Skin of body (tissue), 1 donor: ENCODE measurements at regions not wholly inside any gene's neighbourhood (a gene's known extent, or its start where the extent isn't known, plus 50 kb on each side); places are given as distances from the start of the nearest gene placed in this dataset.

ENCODE experiments used
- DNase-seq: peaks from one replicate; lab custom pipeline; 2025; lab: John Stamatoyannopoulos, UW

DNA sequence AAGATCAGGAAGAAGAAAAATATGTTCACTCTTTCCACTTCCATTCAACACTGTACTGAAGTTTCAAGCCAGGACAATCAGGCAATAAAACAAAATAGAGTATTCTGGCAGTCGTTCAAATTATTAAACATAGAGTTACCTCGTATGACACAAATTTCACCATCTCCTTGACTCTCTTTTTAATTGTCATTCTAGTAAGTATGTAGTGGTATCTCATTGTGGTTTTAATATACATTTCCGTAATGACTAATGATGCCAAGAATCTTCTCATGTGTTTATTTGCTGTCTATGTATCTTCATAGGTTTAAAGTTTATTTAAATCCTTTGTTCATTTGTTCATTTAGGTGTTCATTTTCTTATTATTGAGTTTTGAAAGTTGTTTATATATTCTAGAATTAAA, 352.2 kb downstream of the IDS start:
- no peak for DNase-seq

DNA sequence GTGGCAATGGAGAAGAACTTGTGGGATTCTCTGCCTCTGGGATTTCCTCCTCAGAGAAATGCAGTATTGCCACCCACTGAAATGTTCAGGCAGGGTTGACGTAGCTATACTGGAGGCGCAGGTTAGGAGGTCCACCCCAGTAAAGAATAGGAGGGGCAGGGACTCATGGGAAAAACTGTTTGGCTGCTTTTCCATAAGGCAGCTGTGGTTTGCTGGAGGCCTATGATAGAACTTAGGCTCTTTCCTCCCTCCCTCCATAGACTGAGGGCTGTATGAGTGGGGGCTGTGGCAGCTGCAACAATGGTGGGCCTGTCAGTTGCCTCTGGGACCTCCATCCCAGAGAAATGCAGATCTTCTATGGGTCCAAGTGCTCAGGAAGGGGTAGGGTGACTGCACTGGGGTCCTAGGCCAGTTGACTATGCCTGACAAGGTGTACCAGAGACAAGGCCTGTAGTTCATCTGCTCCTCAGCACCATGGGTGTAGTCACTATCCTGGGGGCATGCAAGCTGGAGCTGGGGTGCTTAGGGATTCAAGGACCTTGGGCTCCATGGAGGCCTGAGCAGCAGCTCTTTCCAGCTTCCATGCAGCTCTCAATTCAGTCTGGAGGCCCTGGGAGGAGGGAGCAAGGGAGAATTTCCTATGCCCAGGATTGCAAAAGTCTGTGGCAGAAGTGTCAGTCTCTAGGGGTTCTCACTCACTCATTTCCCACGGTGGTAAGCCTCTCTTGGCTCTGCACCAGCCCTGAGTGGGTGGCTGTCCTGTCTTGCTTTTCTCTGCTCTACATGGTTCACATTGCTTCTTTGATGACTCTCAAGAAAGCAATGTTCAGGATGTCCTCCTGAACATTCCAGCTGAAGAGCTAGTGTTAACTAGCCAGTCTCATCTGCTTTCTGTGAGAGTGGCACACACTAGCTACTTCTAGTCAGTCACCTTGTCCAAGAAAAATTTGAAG, 353.0 kb downstream of the IDS start:
- DNase-seq: no peak

DNA sequence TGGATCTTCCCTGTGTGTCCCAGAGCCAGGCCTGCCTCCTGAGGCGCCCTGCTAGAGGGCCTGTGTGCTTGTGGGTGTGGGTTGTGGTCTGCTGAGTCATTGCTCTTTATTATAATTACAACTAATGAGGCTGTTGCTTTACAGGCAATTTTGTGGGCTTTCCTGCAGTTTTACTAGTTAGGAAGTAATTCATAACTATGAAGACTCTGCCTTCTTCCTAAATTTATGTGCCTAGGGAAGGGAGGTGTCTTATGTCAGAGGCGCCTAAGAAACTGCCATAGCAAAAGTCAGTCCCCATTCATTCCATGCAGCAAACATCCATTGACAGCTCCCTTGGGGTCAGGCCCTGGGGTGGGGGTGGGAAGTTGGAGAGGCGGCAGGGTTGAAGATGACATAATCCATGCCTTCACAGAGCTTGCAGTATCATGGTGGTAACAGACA, 359.2 kb downstream of the IDS start:
- DNase-seq: no peak

DNA sequence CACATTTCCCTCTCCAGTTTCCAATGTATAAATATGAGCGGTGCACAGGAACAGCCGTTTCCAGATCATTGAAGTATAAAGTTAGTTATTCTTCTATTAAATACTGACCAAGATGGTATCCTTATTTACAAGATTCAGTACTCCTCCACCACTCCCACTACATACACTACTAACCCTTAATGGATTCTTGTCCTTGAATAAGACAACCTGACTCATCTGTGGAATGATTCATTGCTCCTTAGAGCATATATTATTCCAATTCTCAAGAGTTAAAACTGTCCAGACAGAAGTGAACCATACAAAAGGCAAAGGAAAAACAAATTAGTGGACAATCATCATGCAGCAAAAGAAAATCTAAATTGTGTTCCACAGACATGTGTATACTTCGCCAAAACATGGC, 373.3 kb downstream of the IDS start:
- DNase-seq: no peak

DNA sequence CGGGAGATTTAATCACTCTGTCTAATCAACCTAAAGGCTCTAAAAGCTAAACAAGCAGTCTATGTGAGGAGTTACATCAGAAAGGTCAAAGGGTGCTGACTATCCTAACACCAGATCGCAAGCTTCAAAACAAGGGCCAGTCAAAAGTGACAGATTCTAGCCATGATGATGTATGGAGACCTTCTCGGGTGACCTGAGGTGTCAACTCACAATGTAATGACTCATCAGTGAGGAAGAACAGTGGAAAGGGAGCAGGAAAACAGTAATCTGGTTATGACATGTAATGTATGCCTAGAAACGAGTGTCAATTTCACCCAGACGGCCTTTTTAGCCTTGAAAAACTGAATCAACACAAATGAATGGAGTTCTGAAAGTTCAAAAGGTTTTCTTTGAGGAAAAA, 375.3 kb downstream of the IDS start:
- no peak for DNase-seq

DNA sequence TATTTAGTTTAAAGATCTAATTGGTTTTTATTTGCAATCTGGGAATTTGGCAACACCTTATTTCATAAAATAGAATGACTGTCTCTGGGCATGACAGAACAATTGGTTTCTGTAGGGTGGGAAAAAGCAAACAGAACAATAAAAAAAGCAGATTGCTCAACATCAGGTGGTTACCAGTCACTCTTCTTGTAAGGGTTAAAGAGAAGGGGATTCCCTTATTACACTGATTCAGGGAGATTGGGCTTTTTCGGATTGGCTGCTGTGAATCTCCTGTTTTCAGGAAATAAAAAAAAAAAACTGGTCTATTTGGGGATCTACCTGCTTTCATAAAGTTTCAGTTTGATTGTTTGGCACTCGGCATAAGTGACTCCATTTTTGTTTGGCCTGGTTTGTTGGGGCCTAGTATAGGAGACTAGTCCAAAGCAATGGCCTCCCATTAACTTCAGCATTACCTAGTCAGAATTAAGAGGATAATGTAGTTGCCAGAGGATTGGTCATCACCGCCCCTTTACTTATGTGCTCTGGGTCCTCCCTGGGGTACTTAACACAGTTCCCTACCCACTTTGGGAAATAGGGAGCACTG, 380.5 kb downstream of the IDS start:
- DNase-seq: no peak

DNA sequence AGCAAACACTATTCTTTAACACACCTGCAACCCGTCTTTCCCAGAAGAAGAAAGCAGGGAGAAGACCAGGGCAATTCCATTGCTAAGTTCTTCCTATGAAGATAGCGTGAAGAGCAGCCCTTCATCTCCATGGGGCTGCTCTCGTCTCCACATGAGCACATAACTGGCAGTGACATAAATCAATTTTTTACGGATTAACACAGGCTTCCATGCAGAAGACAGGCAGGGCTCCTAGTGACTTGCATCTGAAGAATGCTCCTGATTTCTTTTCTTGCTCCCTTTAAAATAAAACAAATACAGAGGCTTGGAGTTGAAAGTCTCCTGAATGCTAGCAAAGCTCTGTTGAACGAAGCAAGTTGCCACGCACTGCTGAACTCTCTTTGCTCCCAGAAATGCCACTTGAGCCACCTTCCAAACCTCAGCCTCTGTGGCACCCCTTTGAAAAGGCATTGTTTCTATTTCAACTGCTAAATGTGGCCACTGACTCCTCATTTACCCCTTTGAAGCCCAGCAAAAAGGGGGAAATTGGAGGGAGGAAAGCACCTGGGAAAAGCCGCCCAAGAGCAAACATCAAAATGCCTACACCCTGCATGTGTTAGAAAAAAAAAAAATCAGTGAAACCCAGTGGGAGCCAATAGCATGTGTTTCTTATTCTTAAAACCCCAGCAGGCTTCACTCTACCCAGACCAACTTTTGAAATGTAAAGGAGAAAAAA, 383.7 kb downstream of the IDS start:
- DNase-seq: no peak

DNA sequence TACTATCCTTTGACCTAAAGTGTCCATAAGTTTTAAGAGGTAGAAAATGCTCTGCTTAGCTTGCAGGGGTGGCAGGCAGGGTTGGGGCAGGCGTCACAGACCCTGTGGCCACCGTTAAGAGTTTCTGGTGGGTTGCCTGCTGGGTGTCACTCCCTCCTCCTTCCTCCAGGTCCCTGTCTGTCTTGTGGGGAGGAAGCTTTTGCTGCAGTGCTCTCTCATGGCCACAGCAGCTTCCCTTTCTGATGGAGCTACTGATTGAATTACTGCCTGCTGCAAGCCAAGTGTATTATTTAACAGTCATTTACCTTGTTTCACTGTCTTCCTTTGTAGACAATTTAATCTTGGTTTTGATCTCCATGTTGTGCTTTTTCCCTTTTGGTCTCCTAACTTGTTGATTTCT, 384.6 kb downstream of the IDS start:
- DNase-seq: no peak

DNA sequence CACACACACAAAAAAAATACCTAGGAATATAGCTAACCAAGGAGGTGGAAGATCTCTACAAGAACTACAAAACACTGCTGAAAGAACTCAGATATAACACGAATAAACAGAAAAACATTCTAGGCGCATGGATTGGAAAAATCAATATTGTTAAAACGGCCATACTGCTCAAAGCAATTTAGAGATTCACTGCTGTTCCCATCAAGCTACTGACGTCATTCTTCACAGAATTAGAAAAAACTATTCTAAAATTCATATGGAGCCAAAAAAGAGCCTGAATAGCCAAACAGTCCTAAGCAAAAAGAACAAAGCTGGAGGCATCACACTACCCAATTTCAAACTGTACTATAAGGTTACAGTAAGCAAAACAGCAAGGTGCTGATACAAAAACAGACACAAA, 390.2 kb downstream of the IDS start:
- DNase-seq: no peak

DNA sequence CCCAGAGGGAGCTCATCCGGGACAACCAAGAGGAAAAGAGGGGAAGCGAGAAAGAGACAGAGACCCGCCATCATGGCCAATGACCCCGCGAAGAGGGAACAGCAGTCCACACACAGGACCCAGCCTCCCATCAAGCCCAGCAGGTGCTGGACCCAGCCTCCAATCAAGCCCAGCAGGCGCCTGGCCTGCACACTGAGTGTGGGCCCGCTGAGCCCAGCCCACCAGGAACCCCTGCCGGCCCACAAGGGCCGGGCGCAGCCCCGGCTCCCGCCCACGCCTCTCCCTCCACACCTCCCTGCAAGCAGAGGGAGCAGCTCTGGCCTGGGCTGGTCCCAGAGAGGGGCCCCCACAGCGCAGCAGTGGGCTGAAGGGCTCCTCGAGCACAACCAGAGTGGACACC, 391.1 kb downstream of the IDS start:
- no peak for DNase-seq

DNA sequence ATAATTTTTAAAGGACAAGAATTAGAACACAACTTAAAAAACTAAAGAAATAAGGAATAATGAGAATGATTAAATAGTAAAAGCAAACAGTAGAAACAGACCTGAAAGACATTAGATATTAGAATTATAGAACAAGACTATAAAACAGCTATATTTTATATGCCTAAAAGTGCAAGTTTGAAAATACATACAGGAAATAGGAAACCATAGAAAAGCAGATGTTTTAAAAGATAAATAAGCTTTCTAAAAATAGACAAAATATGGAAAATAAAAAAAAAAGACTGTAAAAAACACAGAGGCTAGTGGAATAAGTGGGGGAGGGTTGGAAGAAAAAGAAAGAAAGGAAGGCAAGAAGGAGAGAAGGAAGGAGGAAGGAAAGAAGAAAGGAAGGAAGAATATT, 407.3 kb downstream of the IDS start:
- DNase-seq: no peak

DNA sequence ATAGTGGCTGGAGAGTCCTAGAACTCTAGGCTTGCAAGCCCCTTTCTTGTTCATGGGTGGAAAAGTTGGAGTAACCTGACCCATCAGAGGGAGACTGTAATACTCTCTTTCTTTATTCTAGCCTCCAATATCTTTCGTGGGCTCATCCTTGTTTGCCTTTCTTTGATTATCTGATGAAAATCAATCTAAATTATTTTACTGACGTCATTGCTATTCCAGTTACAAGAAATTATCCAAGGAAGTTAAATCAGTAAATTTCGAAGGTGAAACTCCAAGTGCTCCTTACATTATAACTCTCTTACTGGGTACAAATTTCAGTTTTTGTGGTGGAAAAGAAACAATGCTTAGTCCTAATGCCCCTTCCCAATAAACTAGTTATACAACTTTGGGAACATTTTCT, 412.9 kb downstream of the IDS start:
- no peak for DNase-seq

DNA sequence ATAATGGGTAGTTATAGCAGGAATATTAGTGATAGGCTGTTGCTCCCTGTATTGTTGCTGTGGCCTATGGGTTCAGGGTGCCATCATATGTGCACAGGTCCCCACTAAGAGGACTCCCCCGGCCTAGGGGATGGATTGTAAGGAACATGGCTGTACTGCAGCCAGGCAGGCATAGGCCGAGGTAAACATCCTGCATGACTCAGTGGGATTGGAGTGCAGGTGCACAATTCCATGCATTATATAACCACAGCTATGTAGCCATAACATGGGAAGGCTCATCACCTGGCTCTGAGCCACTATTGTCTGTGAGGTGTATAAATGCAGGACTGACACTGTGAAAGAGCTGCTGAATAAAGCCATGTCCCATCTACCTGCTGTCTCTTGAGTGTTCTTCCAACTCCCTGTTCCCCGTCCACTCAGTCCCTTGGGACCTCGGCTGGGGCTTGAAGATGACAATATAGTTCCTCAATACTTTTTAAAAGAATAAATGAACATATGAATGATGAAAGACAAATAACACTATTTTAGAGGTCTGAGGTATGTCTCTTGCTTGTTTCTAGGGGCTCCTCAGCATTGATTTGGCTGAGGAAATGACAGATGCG, 425.2 kb downstream of the IDS start:
- DNase-seq: no peak

DNA sequence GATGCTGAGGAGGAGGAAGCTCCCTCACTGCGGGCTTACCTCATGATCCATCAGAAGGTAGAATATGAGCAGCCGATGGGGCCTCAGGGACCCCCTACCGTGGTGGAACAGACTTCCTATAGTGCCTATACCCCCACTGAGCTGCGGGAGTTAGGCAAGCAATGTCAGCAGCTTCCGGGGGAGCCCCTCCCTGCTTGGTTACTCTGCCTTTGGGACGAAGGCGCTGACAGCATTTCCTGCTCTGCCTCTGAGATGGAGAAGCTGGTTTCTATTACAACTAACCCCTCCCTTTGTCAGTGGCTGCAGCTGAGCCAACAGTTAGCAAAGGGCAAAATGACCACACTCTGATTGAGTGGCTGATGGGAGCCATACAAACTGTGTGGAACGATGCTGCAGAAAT, 430.7 kb downstream of the IDS start:
- DNase-seq: peak; percentile 47

DNA sequence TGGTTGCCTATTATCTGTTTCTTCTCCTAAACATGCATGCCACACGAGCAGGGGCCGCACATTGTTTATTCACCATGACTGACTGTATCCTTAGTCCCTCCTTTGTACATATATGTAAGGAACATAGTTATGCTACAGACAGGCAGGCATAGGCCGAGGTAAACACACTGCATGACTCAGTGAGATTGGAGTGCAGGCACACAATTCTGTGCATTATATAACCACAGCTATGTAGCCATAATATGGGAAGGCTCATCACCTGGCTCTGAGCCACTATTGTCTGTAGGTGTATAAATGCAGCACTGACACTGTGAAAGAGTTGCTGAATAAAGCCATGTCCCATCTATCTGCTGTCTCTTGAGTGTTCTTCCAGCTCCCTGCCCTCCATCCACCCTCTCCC, 431.6 kb downstream of the IDS start:
- DNase-seq: no peak

DNA sequence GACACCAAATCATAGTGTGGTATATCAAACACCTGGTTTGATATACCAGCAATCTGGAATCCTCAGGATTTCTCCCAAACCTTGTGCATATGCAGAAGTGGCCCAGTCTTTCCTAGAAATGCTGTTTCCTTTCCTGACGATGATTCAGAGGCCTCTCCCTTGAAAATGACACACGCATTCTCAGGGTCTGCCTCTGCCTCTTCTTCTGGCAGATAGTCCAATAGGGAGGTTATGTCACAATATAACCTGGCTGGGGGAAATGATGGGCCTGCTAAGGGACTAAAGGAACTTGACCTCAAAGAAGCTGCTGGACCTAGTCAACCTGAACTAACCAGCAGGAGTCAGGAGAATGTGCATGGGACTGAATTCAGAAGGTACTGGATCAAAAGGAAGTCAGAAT, 435.2 kb downstream of the IDS start:
- DNase-seq: no peak

DNA sequence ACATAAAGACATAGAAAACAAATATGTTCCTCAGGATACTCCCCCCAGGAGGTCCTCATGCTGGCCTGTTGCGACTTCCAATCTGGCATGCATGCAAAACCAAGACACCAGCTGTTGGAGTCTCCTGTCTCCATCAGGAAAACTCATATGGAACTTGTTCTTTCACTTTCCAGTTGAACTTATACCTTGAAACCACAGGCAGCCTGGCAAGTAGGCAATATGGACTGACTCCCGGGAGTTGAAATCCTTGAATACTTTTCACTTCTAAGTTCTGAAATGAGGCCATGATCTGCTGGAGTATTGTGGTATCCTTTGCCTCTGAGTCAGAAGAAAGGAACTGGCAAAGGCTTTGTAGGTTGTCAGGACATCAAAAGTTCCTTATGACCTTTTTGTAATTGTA, 444.2 kb downstream of the IDS start:
- DNase-seq: no peak
